ENCODE measurements at regions not wholly inside any gene's neighbourhood (a gene's known extent, or its start where the extent isn't known, plus 50 kb on each side); places are given as distances from the start of the nearest gene placed in this dataset.

GRCh38 chr2:190742431-190742830 lies 93.5 kb downstream of the NAB1 start:
- no peak overlapping the region for H3K4me3 Mint-ChIP-seq
- no peaks in the 10 kb centered on the region for H4K20me1 ChIP-seq (replicated peaks; ENCODE audit: insufficient read depth)
- no peak overlapping the region for H3K27ac Mint-ChIP-seq
- peaks cover 7% of the 10 kb centered on the region; the same call in 2 of the 3 replicates for H3K9me3 Mint-ChIP-seq
- H3K4me2 ChIP-seq: no peak overlapping the region
- no peaks in the 10 kb centered on the region for H3K27me3 ChIP-seq (ENCODE audit: insufficient read depth)
- H3K36me3 Mint-ChIP-seq (ENCODE audit: low read depth): no peaks in the 10 kb centered on the region
- H3K27ac ChIP-seq (ENCODE audit: low read depth): no peak overlapping the region
- ATAC-seq (no peak), DNase-seq (ENCODE audit: low spot score) (no peak)
- H3K4me1 Mint-ChIP-seq: peaks cover 6% of the 10 kb centered on the region; the same call in 2 of the 3 replicates
- TF ChIP-seq POLR2AphosphoS5 (IDR thresholded peaks at IDR 0.05; ENCODE audit: low read depth) (no peak), ETS1 (IDR thresholded peaks at IDR 0.05) (no peak), ZNF114 (CRISPR knock-in tag; IDR thresholded peaks at IDR 0.05) (no peak), ZNF331 (CRISPR knock-in tag; IDR thresholded peaks at IDR 0.05; ENCODE audit: low read depth) (no peak), EZH2phosphoT487 (IDR thresholded peaks at IDR 0.05; ENCODE audit: unreplicated experiment) (no peak), STAT1 (IDR thresholded peaks at IDR 0.05; ENCODE audit: unreplicated experiment) (no peak), EZH2 (IDR thresholded peaks at IDR 0.05; ENCODE audit: low read depth, unreplicated experiment) (no peak), CREB1 (CRISPR knock-in tag; IDR thresholded peaks at IDR 0.05; ENCODE audit: low read depth) (no peak), CTCF (conservative IDR thresholded peaks at IDR 0.05; ENCODE audit: low read depth in 2 of 2) (no peak), ZNF462 (CRISPR knock-in tag; IDR thresholded peaks at IDR 0.05) (no peak), JUNB (IDR thresholded peaks at IDR 0.05; ENCODE audit: unreplicated experiment) (no peak), REST (IDR thresholded peaks at IDR 0.05; ENCODE audit: unreplicated experiment) (no peak), NANOG (IDR thresholded peaks at IDR 0.05; ENCODE audit: borderline replicate concordance) (no peak)
- H3K79me2 ChIP-seq (replicated peaks; ENCODE audit: insufficient read depth): no peaks in the 10 kb centered on the region
- H3K36me3 ChIP-seq (ENCODE audit: insufficient read depth): no peaks in the 10 kb centered on the region
- H3F3A ChIP-seq (replicated peaks; ENCODE audit: low read depth): no peaks in the 10 kb centered on the region
- no peak overlapping the region for H3K4me3 ChIP-seq
- no peaks in the 10 kb centered on the region for H3K4me1 ChIP-seq (ENCODE audit: insufficient read depth)
- H2AFZ ChIP-seq: peak overlapping the region; percentile 69; the same call in 1 of the 2 replicates
- no peaks in the 10 kb centered on the region for H3K9me2 ChIP-seq (ENCODE audit: insufficient read depth)
- H3K27me3 Mint-ChIP-seq (ENCODE audit: insufficient read depth, low read depth, poor library complexity): no peaks in the 10 kb centered on the region

Measured in GM23338 (cell line).